Epithelial cell of esophagus (primary cell): ENCODE measurements at regions not wholly inside any gene's neighbourhood (a gene's known extent, or its start where the extent isn't known, plus 50 kb on each side); places are given as distances from the start of the nearest gene placed in this dataset.

Experiments used
- DNase-seq: peaks from one replicate; pipeline ENCODE4 v3.0.0; 2010; ENCODE audit warnings: low read depth
- H3K4me3 ChIP-seq: 2 replicates; pipeline ENCODE4 v1.5.1; 2011; ENCODE audit warnings: mild to moderate bottlenecking, low read length, control low read depth
- CTCF ChIP-seq: IDR thresholded peaks from 2 replicates; pipeline ENCODE4 v1.5.1; 2011; ENCODE audit warnings: low read depth, mild to moderate bottlenecking, low read length, control low read depth, inconsistent platforms; ENCODE audit not compliant: insufficient read depth; ENCODE audit errors: missing control alignments

GRCh38 chr2:180763263-180763989 is 217.0 kb upstream of the UBE2E3 start:
- H3K4me3 ChIP-seq: no peak overlapping the region
- no peak for TF ChIP-seq CTCF
- no peak for DNase-seq

- no peak for TF ChIP-seq CTCF
- DNase-seq: peak; percentile 59
- no peak overlapping the region for H3K4me3 ChIP-seq
Measured at GRCh38 chr2:180761224-180761623, 219.2 kb upstream of the UBE2E3 start.

GRCh38 chr2:180759631-180760030 is 220.8 kb upstream of the UBE2E3 start:
- no peak overlapping the region for H3K4me3 ChIP-seq
- DNase-seq: no peak
- TF ChIP-seq CTCF: no peak

GRCh38 chr2:180753809-180754761 is 226.3 kb upstream of the UBE2E3 start:
- no peak overlapping the region for H3K4me3 ChIP-seq
- DNase-seq: peak; percentile 83
- no peak for TF ChIP-seq CTCF

GRCh38 chr2:180751306-180751920 is 229.0 kb upstream of the UBE2E3 start:
- no peak for TF ChIP-seq CTCF
- no peak overlapping the region for H3K4me3 ChIP-seq
- no peak for DNase-seq

GRCh38 chr2:180747728-180748127 is 232.7 kb upstream of the UBE2E3 start:
- H3K4me3 ChIP-seq: no peak overlapping the region
- DNase-seq: peak; percentile 85
- no peak for TF ChIP-seq CTCF
